ENCODE measurements at regions not wholly inside any gene's neighbourhood (a gene's known extent, or its start where the extent isn't known, plus 50 kb on each side); places are given as distances from the start of the nearest gene placed in this dataset.

- H3K27ac ChIP-seq: no peak overlapping the region
- TF ChIP-seq POLR2A (IDR thresholded peaks at IDR 0.05) (no peak), CTCF (IDR thresholded peaks at IDR 0.05) (no peak)
- no peaks in the 10 kb centered on the region for H3K27me3 ChIP-seq
- H3K4me3 ChIP-seq: no peak overlapping the region
- no peaks in the 10 kb centered on the region for H3K9me3 ChIP-seq
- H3K36me3 ChIP-seq: no peaks in the 10 kb centered on the region
- no peak for DNase-seq
- peaks cover 0 to 9% (median 0%) of the 10 kb centered on the region in 4 donors for H3K4me1 ChIP-seq
These were observed 207.5 kb downstream of the PDCD6IP start for GRCh38 chr3:34005886-34006285.

GRCh38 chr3:34008191-34008590 is 209.8 kb downstream of the PDCD6IP start:
- Histone ChIP-seq H3K27me3 (no peaks in the 10 kb centered on the region), H3K4me1 (peaks cover 0 to 9% (median 0%) of the 10 kb centered on the region in 4 donors), H3K9me3 (no peaks in the 10 kb centered on the region), H3K27ac (no peak overlapping the region), H3K4me3 (no peak overlapping the region), H3K36me3 (no peaks in the 10 kb centered on the region)
- no peak for TF ChIP-seq POLR2A (IDR thresholded peaks at IDR 0.05)
- TF ChIP-seq CTCF (IDR thresholded peaks at IDR 0.05): no peak
- no peak for DNase-seq

- H3K9me3 ChIP-seq: no peaks in the 10 kb centered on the region
- no peaks in the 10 kb centered on the region for H3K27me3 ChIP-seq
- H3K4me1 ChIP-seq: peaks cover 0 to 9% (median 0%) of the 10 kb centered on the region in 4 donors
- TF ChIP-seq POLR2A (IDR thresholded peaks at IDR 0.05) (no peak), CTCF (IDR thresholded peaks at IDR 0.05) (peak in 1 of 6 experiments; percentile 5)
- no peak overlapping the region for H3K4me3 ChIP-seq
- H3K27ac ChIP-seq: no peak overlapping the region
- no peak for DNase-seq
- no peaks in the 10 kb centered on the region for H3K36me3 ChIP-seq
These were observed 210.7 kb downstream of the PDCD6IP start for GRCh38 chr3:34008836-34009809.

- Histone ChIP-seq H3K27ac (no peak overlapping the region), H3K9me3 (no peaks in the 10 kb centered on the region), H3K4me1 (peaks cover 0 to 9% (median 0%) of the 10 kb centered on the region in 4 donors), H3K27me3 (no peaks in the 10 kb centered on the region), H3K36me3 (no peaks in the 10 kb centered on the region), H3K4me3 (no peak overlapping the region)
- DNase-seq: no peak
- TF ChIP-seq POLR2A (IDR thresholded peaks at IDR 0.05): no peak
- peak in 1 of 6 experiments; percentile 13 for TF ChIP-seq CTCF (IDR thresholded peaks at IDR 0.05)
These were observed 213.0 kb downstream of the PDCD6IP start for GRCh38 chr3:34011171-34012101.

GRCh38 chr3:34012102-34012461 is 213.7 kb downstream of the PDCD6IP start:
- DNase-seq: peak in 1 of 3 donors; percentile 50
- no peaks in the 10 kb centered on the region for H3K36me3 ChIP-seq
- H3K4me1 ChIP-seq: peaks cover 0 to 9% (median 0%) of the 10 kb centered on the region in 4 donors
- H3K27ac ChIP-seq: no peak overlapping the region
- no peaks in the 10 kb centered on the region for H3K9me3 ChIP-seq
- no peak overlapping the region for H3K4me3 ChIP-seq
- H3K27me3 ChIP-seq: no peaks in the 10 kb centered on the region
- TF ChIP-seq POLR2A (IDR thresholded peaks at IDR 0.05) (no peak), CTCF (IDR thresholded peaks at IDR 0.05) (no peak)

Data from Peyer's patch (tissue), 4 donors.